ENCODE measurements at regions not wholly inside any gene's neighbourhood (a gene's known extent, or its start where the extent isn't known, plus 50 kb on each side); places are given as distances from the start of the nearest gene placed in this dataset.
A peak's percentile ranks its signal among the peaks of the same experiment; 100 is the strongest.

- in situ Hi-C loops (cut with HindIII; ENCODE audit: low pct_unique_long_range_greater_than_20kb, low sequenced_read_pairs): no loop called here
- no peak for DNase-seq (ENCODE audit: low read depth, low spot score)
Observed at GRCh38 chr22:49062155-49062801, 765.4 kb downstream of the BRD1 start.

- no peak for DNase-seq (ENCODE audit: low read depth, low spot score)
- in situ Hi-C loops (cut with HindIII; ENCODE audit: low pct_unique_long_range_greater_than_20kb, low sequenced_read_pairs): no loop called here
Observed at GRCh38 chr22:49057910-49058309, 769.8 kb downstream of the BRD1 start.

GRCh38 chr22:49056301-49056700, 771.4 kb downstream of the BRD1 start:
- in situ Hi-C loops (cut with HindIII; ENCODE audit: low pct_unique_long_range_greater_than_20kb, low sequenced_read_pairs): no loop called here
- DNase-seq (ENCODE audit: low read depth, low spot score): no peak

GRCh38 chr22:49055406-49055805, 772.3 kb downstream of the BRD1 start:
- DNase-seq (ENCODE audit: low read depth, low spot score): no peak
- in situ Hi-C loops (cut with HindIII; ENCODE audit: low pct_unique_long_range_greater_than_20kb, low sequenced_read_pairs): no loop called here

GRCh38 chr22:49053578-49053977, 774.1 kb downstream of the BRD1 start:
- in situ Hi-C loops (cut with HindIII; ENCODE audit: low pct_unique_long_range_greater_than_20kb, low sequenced_read_pairs): no loop called here
- DNase-seq (ENCODE audit: low read depth, low spot score): no peak

- DNase-seq (ENCODE audit: low read depth, low spot score): no peak
- in situ Hi-C loops (cut with HindIII; ENCODE audit: low pct_unique_long_range_greater_than_20kb, low sequenced_read_pairs): no loop called here
Observed at GRCh38 chr22:49052560-49052959, 775.1 kb downstream of the BRD1 start.

- in situ Hi-C loops (cut with HindIII; ENCODE audit: low pct_unique_long_range_greater_than_20kb, low sequenced_read_pairs): no loop called here
- no peak for DNase-seq (ENCODE audit: low read depth, low spot score)
Observed at GRCh38 chr22:49052023-49052538, 775.6 kb downstream of the BRD1 start.

- in situ Hi-C loops (cut with HindIII; ENCODE audit: low pct_unique_long_range_greater_than_20kb, low sequenced_read_pairs): no loop called here
- no peak for DNase-seq (ENCODE audit: low read depth, low spot score)
Observed at GRCh38 chr22:49051491-49052022, 776.1 kb downstream of the BRD1 start.

- in situ Hi-C loops (cut with HindIII; ENCODE audit: low pct_unique_long_range_greater_than_20kb, low sequenced_read_pairs): no loop called here
- no peak for DNase-seq (ENCODE audit: low read depth, low spot score)
Observed at GRCh38 chr22:49049691-49050090, 778.0 kb downstream of the BRD1 start.

GRCh38 chr22:49048591-49048990, 779.1 kb downstream of the BRD1 start:
- no peak for DNase-seq (ENCODE audit: low read depth, low spot score)
- in situ Hi-C loops (cut with HindIII; ENCODE audit: low pct_unique_long_range_greater_than_20kb, low sequenced_read_pairs): no loop called here

GRCh38 chr22:49047447-49047846, 780.2 kb downstream of the BRD1 start:
- DNase-seq (ENCODE audit: low read depth, low spot score): peak; percentile 10
- in situ Hi-C loops (cut with HindIII; ENCODE audit: low pct_unique_long_range_greater_than_20kb, low sequenced_read_pairs): no loop called here

- in situ Hi-C loops (cut with HindIII; ENCODE audit: low pct_unique_long_range_greater_than_20kb, low sequenced_read_pairs): no loop called here
- DNase-seq (ENCODE audit: low read depth, low spot score): peak; percentile 83
Observed at GRCh38 chr22:49046546-49047361, 780.9 kb downstream of the BRD1 start.

- no peak for DNase-seq (ENCODE audit: low read depth, low spot score)
- in situ Hi-C loops (cut with HindIII; ENCODE audit: low pct_unique_long_range_greater_than_20kb, low sequenced_read_pairs): no loop called here
Observed at GRCh38 chr22:49046000-49046545, 781.6 kb downstream of the BRD1 start.

GRCh38 chr22:49045276-49045675, 782.4 kb downstream of the BRD1 start:
- no peak for DNase-seq (ENCODE audit: low read depth, low spot score)
- in situ Hi-C loops (cut with HindIII; ENCODE audit: low pct_unique_long_range_greater_than_20kb, low sequenced_read_pairs): no loop called here

GRCh38 chr22:49044776-49045175, 782.9 kb downstream of the BRD1 start:
- in situ Hi-C loops (cut with HindIII; ENCODE audit: low pct_unique_long_range_greater_than_20kb, low sequenced_read_pairs): no loop called here
- no peak for DNase-seq (ENCODE audit: low read depth, low spot score)

- in situ Hi-C loops (cut with HindIII; ENCODE audit: low pct_unique_long_range_greater_than_20kb, low sequenced_read_pairs): no loop called here
Observed at GRCh38 chr22:49044091-49044490, 783.6 kb downstream of the BRD1 start.

GRCh38 chr22:49042877-49043859, 784.5 kb downstream of the BRD1 start:
- DNase-seq (ENCODE audit: low read depth, low spot score): no peak
- in situ Hi-C loops (cut with HindIII; ENCODE audit: low pct_unique_long_range_greater_than_20kb, low sequenced_read_pairs): no loop called here

More at GRCh38 chr22:49044091-49044490, 783.6 kb downstream of the BRD1 start:
- DNase-seq (ENCODE audit: low read depth, low spot score): no peak

Measured in SK-MEL-5 (cell line).